Suprapubic skin (tissue), 4 donors: ENCODE measurements at regions not wholly inside any gene's neighbourhood (a gene's known extent, or its start where the extent isn't known, plus 50 kb on each side); places are given as distances from the start of the nearest gene placed in this dataset.

Source experiments
- EP300 ChIP-seq: sonication (generic); formaldehyde crosslinking; IDR thresholded peaks from one replicate; pipeline ENCODE4 v1.6.1; 2017; ENCODE audit warnings: antibody characterized with exemption
- POLR2A ChIP-seq, 2 donors: fragments of 450-650 bp; IDR thresholded peaks; one replicate each; pipeline ENCODE4 v1.6.1; 2017; ENCODE audit warnings: antibody characterized with exemption in 2 of 2, mild to moderate bottlenecking in 2 of 2, moderate library complexity in 2 of 2
- POLR2AphosphoS5 ChIP-seq, 3 donors: sonication (generic); formaldehyde crosslinking; IDR thresholded peaks; one replicate each; pipeline ENCODE4 v1.6.1; 2017; ENCODE audit warnings: antibody characterized with exemption in 3 of 3
- TF ChIP-seq, protein P1 (sequence below), 2 donors: fragments of 200-600 bp in 1 of 2; fragments of 450-650 bp in 1 of 2; sonication (generic) in 1 of 2; IDR thresholded peaks; one replicate each; pipeline ENCODE4 v1.5.1; 2016 to 2019; ENCODE audit warnings: antibody characterized with exemption in 2 of 2, mild to moderate bottlenecking in 1 of 2, moderate library complexity in 1 of 2

DNA sequence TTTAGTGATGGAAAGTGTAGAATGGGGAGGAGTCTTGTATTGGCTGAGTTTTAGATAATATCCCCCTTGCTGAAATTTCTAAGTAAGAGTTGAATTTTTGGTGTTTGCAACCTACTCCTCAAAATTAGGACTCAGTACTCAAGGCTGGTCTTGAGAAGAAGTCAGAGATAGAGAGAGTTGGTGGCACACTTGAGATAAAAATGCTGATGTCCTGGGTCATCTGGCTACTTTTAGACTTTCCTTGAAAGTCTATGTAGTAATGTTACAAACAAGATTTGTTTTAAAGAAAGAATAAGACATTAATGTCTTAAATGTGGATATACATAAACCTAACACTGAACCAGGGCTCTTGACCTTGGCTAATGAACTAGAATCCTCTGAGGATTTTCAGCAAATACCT lies 62.5 kb upstream of the MLIP start:
- TF ChIP-seq, protein P1, sequence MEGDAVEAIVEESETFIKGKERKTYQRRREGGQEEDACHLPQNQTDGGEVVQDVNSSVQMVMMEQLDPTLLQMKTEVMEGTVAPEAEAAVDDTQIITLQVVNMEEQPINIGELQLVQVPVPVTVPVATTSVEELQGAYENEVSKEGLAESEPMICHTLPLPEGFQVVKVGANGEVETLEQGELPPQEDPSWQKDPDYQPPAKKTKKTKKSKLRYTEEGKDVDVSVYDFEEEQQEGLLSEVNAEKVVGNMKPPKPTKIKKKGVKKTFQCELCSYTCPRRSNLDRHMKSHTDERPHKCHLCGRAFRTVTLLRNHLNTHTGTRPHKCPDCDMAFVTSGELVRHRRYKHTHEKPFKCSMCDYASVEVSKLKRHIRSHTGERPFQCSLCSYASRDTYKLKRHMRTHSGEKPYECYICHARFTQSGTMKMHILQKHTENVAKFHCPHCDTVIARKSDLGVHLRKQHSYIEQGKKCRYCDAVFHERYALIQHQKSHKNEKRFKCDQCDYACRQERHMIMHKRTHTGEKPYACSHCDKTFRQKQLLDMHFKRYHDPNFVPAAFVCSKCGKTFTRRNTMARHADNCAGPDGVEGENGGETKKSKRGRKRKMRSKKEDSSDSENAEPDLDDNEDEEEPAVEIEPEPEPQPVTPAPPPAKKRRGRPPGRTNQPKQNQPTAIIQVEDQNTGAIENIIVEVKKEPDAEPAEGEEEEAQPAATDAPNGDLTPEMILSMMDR (IDR thresholded peaks at IDR 0.05) = no peak
- TF ChIP-seq POLR2AphosphoS5 (IDR thresholded peaks at IDR 0.05) = no peak
- TF ChIP-seq POLR2A (IDR thresholded peaks at IDR 0.05) = no peak
- TF ChIP-seq EP300 = no peak
